ENCODE measurements at regions not wholly inside any gene's neighbourhood (a gene's known extent, or its start where the extent isn't known, plus 50 kb on each side); places are given as distances from the start of the nearest gene placed in this dataset.

- TF ChIP-seq NFRKB (IDR thresholded peaks at IDR 0.05) (no peak), HDGF (IDR thresholded peaks at IDR 0.05; ENCODE audit: borderline replicate concordance) (no peak), ARNT (IDR thresholded peaks at IDR 0.05) (no peak), BHLHE40 (IDR thresholded peaks at IDR 0.05; ENCODE audit: borderline replicate concordance) (no peak), L3MBTL2 (conservative IDR thresholded peaks at IDR 0.05) (no peak), FOXA1 (IDR thresholded peaks at IDR 0.05) (no peak), PKNOX1 (IDR thresholded peaks at IDR 0.05) (no peak), SUZ12 (IDR thresholded peaks at IDR 0.05) (no peak), LEF1 (IDR thresholded peaks at IDR 0.05; ENCODE audit: borderline replicate concordance) (no peak), TARDBP (IDR thresholded peaks at IDR 0.05) (no peak), FOXM1 (IDR thresholded peaks at IDR 0.05; ENCODE audit: borderline replicate concordance) (no peak), ELF4 (IDR thresholded peaks at IDR 0.05) (no peak), SP1 (IDR thresholded peaks at IDR 0.05) (no peak)
- CTCF ChIA-PET, result no interaction called here
These were observed 123.1 kb downstream of the CRPPA start for GRCh38 chr7:16298221-16298620.

GRCh38 chr7:16295558-16295957 lies 125.8 kb downstream of the CRPPA start:
- CTCF ChIA-PET, result no interaction called here
- POLR2A ChIA-PET, result no interaction called here
- DNase-seq (ENCODE audit: extremely low spot score), result no peak
- TF ChIP-seq NFRKB (IDR thresholded peaks at IDR 0.05) (no peak), ELF4 (IDR thresholded peaks at IDR 0.05) (no peak), FOXA1 (IDR thresholded peaks at IDR 0.05) (no peak), L3MBTL2 (conservative IDR thresholded peaks at IDR 0.05) (no peak)

More at GRCh38 chr7:16298221-16298620, 123.1 kb downstream of the CRPPA start:
- POLR2A ChIA-PET, result no interaction called here
- DNase-seq (ENCODE audit: extremely low spot score), result no peak

GRCh38 chr7:16293669-16294425 lies 127.5 kb downstream of the CRPPA start:
- CTCF ChIA-PET, result no interaction called here
- DNase-seq (ENCODE audit: extremely low spot score), result no peak
- TF ChIP-seq FOXM1 (IDR thresholded peaks at IDR 0.05; ENCODE audit: borderline replicate concordance) (no peak), ELF4 (IDR thresholded peaks at IDR 0.05) (no peak), PKNOX1 (IDR thresholded peaks at IDR 0.05) (no peak), SP1 (IDR thresholded peaks at IDR 0.05) (no peak), L3MBTL2 (conservative IDR thresholded peaks at IDR 0.05) (no peak), ZNF384 (IDR thresholded peaks at IDR 0.05) (no peak), CTBP1 (IDR thresholded peaks at IDR 0.05; ENCODE audit: borderline replicate concordance) (no peak), LEF1 (IDR thresholded peaks at IDR 0.05; ENCODE audit: borderline replicate concordance) (no peak)
- POLR2A ChIA-PET, result no interaction called here

GRCh38 chr7:16284581-16284980 lies 136.8 kb downstream of the CRPPA start:
- no peak for DNase-seq (ENCODE audit: extremely low spot score)
- CTCF ChIA-PET, result no interaction called here
- no peak for TF ChIP-seq ELF4 (IDR thresholded peaks at IDR 0.05)
- POLR2A ChIA-PET, result no interaction called here

GRCh38 chr7:16278167-16278787 lies 143.1 kb downstream of the CRPPA start:
- POLR2A ChIA-PET, result no interaction called here
- CTCF ChIA-PET, result no interaction called here
- DNase-seq (ENCODE audit: extremely low spot score), result no peak
- TF ChIP-seq SUZ12 (IDR thresholded peaks at IDR 0.05), result no peak
- TF ChIP-seq PKNOX1 (IDR thresholded peaks at IDR 0.05), result no peak
- no peak for TF ChIP-seq FOXA1 (IDR thresholded peaks at IDR 0.05)
- no peak for TF ChIP-seq HDGF (IDR thresholded peaks at IDR 0.05; ENCODE audit: borderline replicate concordance)
- no peak for TF ChIP-seq ARNT (IDR thresholded peaks at IDR 0.05)
- TF ChIP-seq ZNF384 (IDR thresholded peaks at IDR 0.05), result no peak
- TF ChIP-seq CTBP1 (IDR thresholded peaks at IDR 0.05; ENCODE audit: borderline replicate concordance), result no peak
- TF ChIP-seq SP1 (IDR thresholded peaks at IDR 0.05), result no peak
- TF ChIP-seq BHLHE40 (IDR thresholded peaks at IDR 0.05; ENCODE audit: borderline replicate concordance), result no peak

- POLR2A ChIA-PET, result no interaction called here
- no peak for TF ChIP-seq FOXM1 (IDR thresholded peaks at IDR 0.05; ENCODE audit: borderline replicate concordance)
- no peak for DNase-seq (ENCODE audit: extremely low spot score)
- CTCF ChIA-PET, result interaction anchor here (0.6 kb wide), 1 partner anchor 181 kb away, joined by 3 read pairs; no protein-coding TSS in a partner anchor
These were observed 149.2 kb downstream of the CRPPA start for GRCh38 chr7:16271990-16272665.

- POLR2A ChIA-PET, result no interaction called here
- CTCF ChIA-PET, result interaction anchor here (0.6 kb wide), 1 partner anchor 182 kb away, joined by 3 read pairs; no protein-coding TSS in a partner anchor
These were observed 149.9 kb downstream of the CRPPA start for GRCh38 chr7:16271355-16271915.

More at GRCh38 chr7:16271355-16271915, 149.9 kb downstream of the CRPPA start:
- DNase-seq (ENCODE audit: extremely low spot score), result no peak
- no peak for TF ChIP-seq NFRKB (IDR thresholded peaks at IDR 0.05)
- no peak for TF ChIP-seq L3MBTL2 (conservative IDR thresholded peaks at IDR 0.05)
- no peak for TF ChIP-seq CTBP1 (IDR thresholded peaks at IDR 0.05; ENCODE audit: borderline replicate concordance)
- no peak for TF ChIP-seq LEF1 (IDR thresholded peaks at IDR 0.05; ENCODE audit: borderline replicate concordance)
- TF ChIP-seq FOXK2 (IDR thresholded peaks at IDR 0.05), result no peak
- TF ChIP-seq SUZ12 (IDR thresholded peaks at IDR 0.05), result no peak
- no peak for TF ChIP-seq SP1 (IDR thresholded peaks at IDR 0.05)
- TF ChIP-seq ELF4 (IDR thresholded peaks at IDR 0.05), result no peak
- no peak for TF ChIP-seq TARDBP (IDR thresholded peaks at IDR 0.05)
- no peak for TF ChIP-seq BHLHE40 (IDR thresholded peaks at IDR 0.05; ENCODE audit: borderline replicate concordance)
- TF ChIP-seq PKNOX1 (IDR thresholded peaks at IDR 0.05), result no peak
